Large intestine (tissue), 3 donors: ENCODE measurements at regions not wholly inside any gene's neighbourhood (a gene's known extent, or its start where the extent isn't known, plus 50 kb on each side); places are given as distances from the start of the nearest gene placed in this dataset.

Experiments used
- DNase-seq, 2 donors: peaks; one replicate each; pipeline versions ENCODE4 v3.0.0 to v3.0.0-alpha.2; 2013
- H3K27ac ChIP-seq: one replicate; pipeline ENCODE4 v1.5.1; 2013; ENCODE audit warnings: low read length
- H3K27me3 ChIP-seq: 2 replicates; pipeline ENCODE4 v1.6.1; 2013; ENCODE audit warnings: low read length; ENCODE audit not compliant: control insufficient read depth, insufficient read depth
- H3K36me3 ChIP-seq: 2 replicates; pipeline ENCODE4 v1.6.1; 2013; ENCODE audit warnings: low read length; ENCODE audit not compliant: control insufficient read depth, insufficient read depth
- H3K4me1 ChIP-seq: one replicate; pipeline ENCODE4 v1.6.1; 2013; ENCODE audit warnings: low read length; ENCODE audit not compliant: control insufficient read depth, insufficient read depth
- H3K4me3 ChIP-seq: one replicate; pipeline ENCODE4 v1.5.1; 2013; ENCODE audit warnings: low read length
- H3K9me3 ChIP-seq: one replicate; pipeline ENCODE4 v1.6.1; 2013; ENCODE audit warnings: mild to moderate bottlenecking, low read depth, low read length, moderate library complexity; ENCODE audit not compliant: control insufficient read depth
- WGBS: methylation state at CpG from one replicate; pipeline ENCODE4 v1.1.5; 2013; ENCODE audit warnings: low lambda C conversion rate; ENCODE audit not compliant: insufficient coverage; 5-methylcytosine and 5-hydroxymethylcytosine counted together

DNA sequence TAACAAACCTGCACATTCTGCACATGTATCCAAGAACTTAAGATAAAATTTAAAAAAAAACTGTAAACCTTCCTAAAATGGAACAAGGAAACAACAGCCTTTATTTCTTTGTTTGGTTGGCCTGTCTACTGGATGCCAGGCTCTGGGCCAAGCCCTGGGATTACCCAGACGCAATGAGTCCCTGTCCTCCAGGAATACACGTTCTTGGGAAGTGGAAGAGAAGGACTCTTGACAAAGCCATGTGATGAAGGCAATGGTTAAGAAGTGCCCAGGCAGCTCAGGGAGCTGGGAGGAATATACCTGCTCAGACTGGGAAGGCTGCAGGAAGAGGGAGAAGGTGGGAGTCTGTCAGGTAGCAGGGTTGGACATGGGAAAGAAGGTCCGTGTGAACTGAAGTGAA lies 115.4 kb downstream of the AXIN2 start:
- DNase-seq: no peak
- H3K4me1 ChIP-seq: no peaks in the 10 kb centered on the region
- no peaks in the 10 kb centered on the region for H3K27me3 ChIP-seq
- no peak overlapping the region for H3K27ac ChIP-seq
- no peaks in the 10 kb centered on the region for H3K36me3 ChIP-seq
- H3K9me3 ChIP-seq: no peaks in the 10 kb centered on the region
- H3K4me3 ChIP-seq: no peak overlapping the region
- no CpG with 5 or more reads among the region's 3 CpGs for WGBS

DNA sequence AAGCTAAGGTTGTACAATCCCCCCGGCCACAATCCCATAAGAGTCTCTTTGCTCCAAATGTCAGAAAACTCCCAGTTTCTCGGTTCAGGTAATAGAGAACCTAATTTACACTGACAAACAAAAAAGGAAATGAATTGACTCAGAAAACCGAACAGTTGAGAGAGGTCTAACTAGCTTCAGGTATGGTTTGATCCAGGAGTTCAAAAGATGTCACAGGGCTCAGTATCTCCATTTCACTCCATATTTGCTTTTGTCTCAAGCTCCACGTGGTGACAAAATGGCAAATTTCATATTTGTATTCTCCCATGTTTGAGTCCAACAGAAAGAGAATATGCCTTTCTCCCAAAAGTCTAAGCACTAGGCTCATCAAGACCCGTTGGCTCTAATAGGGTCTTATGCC lies 117.4 kb downstream of the AXIN2 start:
- no CpG with 5 or more reads among the region's 5 CpGs for WGBS
- no peak overlapping the region for H3K27ac ChIP-seq
- H3K36me3 ChIP-seq: no peaks in the 10 kb centered on the region
- H3K27me3 ChIP-seq: no peaks in the 10 kb centered on the region
- H3K4me3 ChIP-seq: no peak overlapping the region
- H3K9me3 ChIP-seq: no peaks in the 10 kb centered on the region
- no peak for DNase-seq
- no peaks in the 10 kb centered on the region for H3K4me1 ChIP-seq

DNA sequence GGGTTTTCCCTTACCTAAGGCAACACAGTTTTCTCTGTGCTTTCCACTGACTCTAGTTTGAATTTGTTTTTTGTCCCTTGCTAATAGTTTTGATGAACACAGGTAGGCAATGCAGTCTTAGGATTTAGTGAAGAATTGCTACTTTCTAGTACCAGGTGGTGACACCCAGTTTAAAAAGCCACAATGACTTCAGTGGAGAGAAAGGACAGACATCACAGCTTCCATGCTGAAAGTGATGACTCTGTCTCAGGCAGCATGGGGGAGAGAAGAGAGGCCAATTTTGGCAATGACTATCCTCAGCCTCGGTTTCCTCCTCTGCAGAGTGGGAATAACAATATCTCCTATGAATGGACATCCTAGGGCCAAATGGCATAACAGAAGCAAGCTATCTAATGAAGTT lies 118.8 kb downstream of the AXIN2 start:
- DNase-seq: no peak
- no CpG with 5 or more reads among the region's 1 CpG for WGBS
- Histone ChIP-seq H3K4me1 (no peaks in the 10 kb centered on the region), H3K4me3 (no peak overlapping the region), H3K36me3 (no peaks in the 10 kb centered on the region), H3K9me3 (no peaks in the 10 kb centered on the region), H3K27me3 (peaks cover 2% of the 10 kb centered on the region), H3K27ac (no peak overlapping the region)

DNA sequence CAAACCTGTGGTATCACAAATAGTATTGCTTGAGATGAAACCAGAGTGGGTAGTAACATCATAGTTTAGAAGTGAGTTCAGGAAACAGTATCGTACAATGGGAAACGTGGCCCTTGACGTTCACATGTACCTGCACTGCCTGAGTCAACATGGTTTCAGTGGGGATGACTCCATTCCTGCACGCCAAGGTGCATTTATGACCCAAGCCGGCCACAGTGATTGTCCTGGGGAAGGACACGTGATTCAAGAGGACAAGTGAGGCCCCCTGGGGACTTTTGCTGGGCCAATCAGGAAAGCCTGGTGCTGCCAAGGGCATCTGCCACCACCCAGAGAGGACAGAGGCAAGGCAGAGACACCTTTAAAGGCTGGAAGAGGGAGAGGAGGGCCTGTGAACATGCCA lies 119.2 kb downstream of the AXIN2 start:
- Histone ChIP-seq H3K36me3 (no peaks in the 10 kb centered on the region), H3K27ac (no peak overlapping the region), H3K4me3 (no peak overlapping the region), H3K9me3 (no peaks in the 10 kb centered on the region), H3K27me3 (peaks cover 2% of the 10 kb centered on the region), H3K4me1 (no peaks in the 10 kb centered on the region)
- WGBS: no CpG with 5 or more reads among the region's 6 CpGs
- DNase-seq: no peak

DNA sequence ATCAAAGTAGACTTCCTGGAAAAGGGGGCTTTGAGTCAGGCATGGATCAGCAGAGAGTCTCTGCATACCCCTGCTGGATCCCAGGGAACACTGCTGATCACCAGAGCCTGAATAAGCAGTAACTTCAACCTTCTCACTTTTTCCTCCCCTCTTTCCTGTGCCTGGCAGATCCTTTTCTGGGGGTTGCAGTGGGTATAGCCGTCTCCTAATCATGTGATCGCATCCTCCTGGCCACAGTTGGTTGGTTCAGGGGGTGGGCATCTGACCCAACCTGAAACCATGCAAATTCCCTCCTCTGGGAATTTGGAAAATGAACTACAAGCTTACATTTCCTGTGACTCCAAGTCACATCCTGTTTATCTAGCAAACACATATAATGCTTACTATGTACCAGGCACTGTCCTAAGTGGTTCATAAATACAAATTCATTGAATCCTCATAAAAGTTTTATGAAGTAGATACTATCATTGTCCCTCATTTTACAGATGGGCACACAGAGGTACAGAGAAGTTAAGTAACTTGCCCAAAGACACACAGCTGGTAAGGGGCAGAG lies 120.3 kb downstream of the AXIN2 start:
- WGBS: 80% methylated on average over 1 of the region's 2 CpGs
- H3K27me3 ChIP-seq: peaks cover 2% of the 10 kb centered on the region
- no peak overlapping the region for H3K27ac ChIP-seq
- no peaks in the 10 kb centered on the region for H3K36me3 ChIP-seq
- DNase-seq: no peak
- H3K4me3 ChIP-seq: no peak overlapping the region
- no peaks in the 10 kb centered on the region for H3K9me3 ChIP-seq
- no peaks in the 10 kb centered on the region for H3K4me1 ChIP-seq

DNA sequence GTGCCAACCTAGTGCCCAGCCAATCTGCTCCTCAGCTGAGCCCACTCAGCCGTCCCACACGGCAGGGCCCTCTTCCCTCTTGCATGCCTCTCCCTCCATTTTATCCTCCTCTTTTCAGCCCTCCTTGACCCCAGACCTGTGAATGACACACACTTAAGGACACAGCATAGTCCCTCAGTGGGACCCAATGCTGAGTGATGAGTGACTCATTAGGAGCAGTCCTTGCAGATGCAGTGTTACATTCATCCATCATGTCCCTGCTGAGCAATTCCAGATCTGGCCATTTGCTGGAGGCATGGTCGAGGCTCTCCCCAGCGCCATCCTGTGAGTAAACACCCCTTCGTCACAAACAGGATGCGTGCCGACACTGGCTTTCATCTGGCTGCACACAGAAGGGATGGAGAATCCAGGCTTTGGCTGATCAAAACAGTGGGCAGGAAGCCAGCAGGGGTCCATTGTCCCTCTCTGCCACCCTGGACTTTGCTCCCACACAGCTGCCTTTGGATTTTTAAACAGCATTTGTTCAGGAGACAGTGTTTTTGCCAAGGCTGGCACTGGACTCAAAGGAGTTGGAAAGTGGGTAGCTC lies 122.6 kb downstream of the AXIN2 start:
- DNase-seq: peak; percentile 9 to 17
- Histone ChIP-seq H3K27ac (no peak overlapping the region), H3K27me3 (peaks cover 2% of the 10 kb centered on the region), H3K36me3 (no peaks in the 10 kb centered on the region), H3K9me3 (no peaks in the 10 kb centered on the region), H3K4me1 (no peaks in the 10 kb centered on the region), H3K4me3 (no peak overlapping the region)
- no CpG with 5 or more reads among the region's 7 CpGs for WGBS

DNA sequence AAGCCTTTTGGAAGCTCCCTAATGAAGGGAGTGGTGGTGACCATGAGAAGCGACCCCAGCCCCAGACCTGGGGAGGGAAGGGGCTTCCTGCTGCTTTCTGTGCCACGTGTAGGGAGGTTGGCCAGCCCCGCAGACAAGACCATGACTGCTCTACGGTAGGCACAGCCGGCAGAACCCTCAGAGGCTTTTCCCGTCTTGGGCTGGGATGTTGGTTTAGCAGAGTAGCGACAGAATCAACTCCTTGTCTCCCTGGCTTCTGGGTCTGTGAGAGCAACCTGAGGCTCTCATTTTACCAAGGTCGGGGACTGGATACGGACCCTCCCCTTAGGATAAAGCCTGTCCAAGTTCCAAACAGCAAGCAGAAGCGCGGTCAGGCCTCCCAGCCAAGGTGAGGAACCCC lies 123.3 kb downstream of the AXIN2 start:
- Histone ChIP-seq H3K4me1 (no peaks in the 10 kb centered on the region), H3K27me3 (peaks cover 2% of the 10 kb centered on the region), H3K4me3 (no peak overlapping the region), H3K9me3 (no peaks in the 10 kb centered on the region), H3K36me3 (no peaks in the 10 kb centered on the region), H3K27ac (no peak overlapping the region)
- no CpG with 5 or more reads among the region's 11 CpGs for whole genome bisulfite sequencing
- DNase-seq: no peak

DNA sequence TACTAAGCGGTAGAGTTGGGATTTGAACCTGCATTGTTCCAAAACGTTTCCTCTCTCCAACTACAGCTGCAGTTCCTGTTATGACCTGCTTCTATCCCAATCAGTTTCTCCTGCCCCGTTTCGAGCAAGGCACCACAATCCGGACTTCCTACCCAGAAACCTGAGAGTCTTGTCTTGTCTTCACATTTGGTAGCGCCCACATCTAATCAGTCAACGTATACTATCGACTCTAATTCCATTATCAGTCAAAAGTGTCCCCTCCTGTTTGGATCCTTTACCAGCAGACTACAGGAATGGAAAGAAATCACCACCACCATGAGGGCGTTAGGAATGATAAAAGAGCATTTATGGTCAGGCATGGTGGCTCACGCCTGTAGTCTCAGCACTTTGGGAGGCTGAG lies 124.6 kb downstream of the AXIN2 start:
- no peak overlapping the region for H3K4me3 ChIP-seq
- peaks cover 2% of the 10 kb centered on the region for H3K27me3 ChIP-seq
- WGBS: 100% methylated on average over 1 of the region's 10 CpGs
- H3K9me3 ChIP-seq: no peaks in the 10 kb centered on the region
- DNase-seq: no peak
- H3K4me1 ChIP-seq: no peaks in the 10 kb centered on the region
- H3K36me3 ChIP-seq: no peaks in the 10 kb centered on the region
- no peak overlapping the region for H3K27ac ChIP-seq

DNA sequence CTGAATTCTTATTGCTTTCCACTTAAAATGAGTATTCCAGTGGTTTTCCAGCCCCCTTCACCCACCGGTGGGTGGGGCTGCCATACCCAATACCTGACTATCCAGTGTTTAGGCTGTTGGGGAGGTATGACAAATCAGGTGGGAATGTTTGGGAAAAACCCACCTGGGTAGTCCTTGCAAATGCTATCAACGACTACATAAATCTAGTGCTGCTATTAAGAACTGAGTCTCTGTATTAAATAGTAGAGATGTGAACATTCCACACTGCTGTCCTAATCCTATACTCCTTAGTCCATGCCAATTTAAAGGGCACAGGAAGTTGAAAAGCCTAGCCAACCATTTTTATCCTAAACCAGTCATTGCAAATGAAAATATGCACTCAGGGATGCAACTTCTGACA lies 126.6 kb downstream of the AXIN2 start:
- no peak overlapping the region for H3K4me3 ChIP-seq
- H3K27ac ChIP-seq: no peak overlapping the region
- WGBS: no CpG with 5 or more reads among the region's 2 CpGs
- no peaks in the 10 kb centered on the region for H3K4me1 ChIP-seq
- H3K27me3 ChIP-seq: peaks cover 2% of the 10 kb centered on the region
- H3K9me3 ChIP-seq: no peaks in the 10 kb centered on the region
- H3K36me3 ChIP-seq: no peaks in the 10 kb centered on the region
- DNase-seq: no peak

DNA sequence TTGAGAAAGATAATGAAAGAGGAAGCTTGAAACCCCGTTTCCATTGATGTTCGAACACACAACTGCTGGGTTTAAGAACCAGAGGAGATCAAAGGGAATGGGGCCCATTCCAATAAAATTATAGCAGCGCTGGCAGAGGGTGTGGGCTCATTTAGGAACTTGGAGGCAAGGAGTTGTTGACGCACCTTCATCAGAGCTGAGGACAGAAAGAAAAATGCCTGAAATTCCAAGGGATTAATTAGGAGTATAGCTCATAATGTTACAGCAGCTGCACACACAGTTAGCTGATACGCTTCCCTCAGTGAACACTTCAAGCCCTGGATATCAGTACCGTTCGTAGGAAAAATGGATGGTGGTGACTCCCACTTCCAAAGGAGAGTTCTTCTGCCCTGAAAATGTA lies 127.2 kb downstream of the AXIN2 start:
- H3K4me3 ChIP-seq: no peak overlapping the region
- no peaks in the 10 kb centered on the region for H3K36me3 ChIP-seq
- no peaks in the 10 kb centered on the region for H3K9me3 ChIP-seq
- H3K27me3 ChIP-seq: peaks cover 2% of the 10 kb centered on the region
- H3K27ac ChIP-seq: no peak overlapping the region
- no peaks in the 10 kb centered on the region for H3K4me1 ChIP-seq
- 20% methylated on average over 1 of the region's 7 CpGs for WGBS
- DNase-seq: no peak

DNA sequence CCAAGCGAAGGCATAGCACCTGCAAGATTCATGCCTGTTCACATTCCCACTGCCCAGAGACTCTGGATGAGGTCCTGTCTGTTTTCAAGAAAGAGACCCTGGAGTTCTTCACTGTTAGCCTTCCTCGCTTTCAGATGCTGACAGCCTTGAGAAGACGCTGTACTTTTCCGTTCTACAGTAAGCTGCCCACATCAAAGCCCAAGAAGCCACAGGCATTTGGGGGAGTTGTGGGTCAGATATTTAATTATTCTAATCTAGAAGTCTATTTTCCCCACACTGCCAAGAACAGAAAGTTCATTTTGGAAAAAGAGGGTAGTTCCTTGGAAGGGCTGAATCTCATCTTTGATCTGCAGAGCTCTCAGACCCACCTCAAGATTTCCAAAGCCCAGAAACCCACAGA lies 127.9 kb downstream of the AXIN2 start:
- DNase-seq: no peak
- H3K27ac ChIP-seq: no peak overlapping the region
- no peaks in the 10 kb centered on the region for H3K27me3 ChIP-seq
- 100% methylated on average over 1 of the region's 4 CpGs for WGBS
- H3K4me1 ChIP-seq: no peaks in the 10 kb centered on the region
- no peaks in the 10 kb centered on the region for H3K9me3 ChIP-seq
- H3K4me3 ChIP-seq: no peak overlapping the region
- H3K36me3 ChIP-seq: no peaks in the 10 kb centered on the region
